Ishikawa (cell line): ENCODE measurements at regions not wholly inside any gene's neighbourhood (a gene's known extent, or its start where the extent isn't known, plus 50 kb on each side); places are given as distances from the start of the nearest gene placed in this dataset.

Source experiments
- CEBPB ChIP-seq: IDR thresholded peaks from 2 replicates; pipeline ENCODE4 v1.6.1; 2012
- CREB1 ChIP-seq: IDR thresholded peaks from 2 replicates; pipeline ENCODE4 v1.6.1; 2012; ENCODE audit warnings: low read depth
- EGR1 ChIP-seq: IDR thresholded peaks from 2 replicates; pipeline ENCODE4 v1.6.1; 2012
- EP300 ChIP-seq: IDR thresholded peaks from 2 replicates; pipeline ENCODE4 v1.6.1; 2012; ENCODE audit warnings: borderline replicate concordance
- FOXM1 ChIP-seq: IDR thresholded peaks from 2 replicates; pipeline ENCODE4 v1.6.1; 2012; ENCODE audit warnings: low read depth, borderline replicate concordance
- MAX ChIP-seq: IDR thresholded peaks from 2 replicates; pipeline ENCODE4 v1.6.1; 2012
- NFIC ChIP-seq: IDR thresholded peaks from 2 replicates; pipeline ENCODE4 v1.6.1; 2012
- RAD21 ChIP-seq: IDR thresholded peaks from 2 replicates; pipeline ENCODE4 v1.6.1; 2012; ENCODE audit warnings: low read depth
- REST ChIP-seq: IDR thresholded peaks from 2 replicates; pipeline ENCODE4 v1.6.1; 2012; ENCODE audit warnings: low read depth, mild to moderate bottlenecking
- TAF1 ChIP-seq: IDR thresholded peaks from 2 replicates; pipeline ENCODE4 v1.6.1; 2012; ENCODE audit warnings: low read depth, mild to moderate bottlenecking
- TCF12 ChIP-seq: IDR thresholded peaks from 2 replicates; pipeline ENCODE4 v1.6.1; 2012; ENCODE audit warnings: low read depth
- TEAD4 ChIP-seq: IDR thresholded peaks from 2 replicates; pipeline ENCODE4 v1.6.1; 2012
- YY1 ChIP-seq: IDR thresholded peaks from 2 replicates; pipeline ENCODE4 v1.6.1; 2012; ENCODE audit warnings: low read depth
- ZBTB7A ChIP-seq: IDR thresholded peaks from 2 replicates; pipeline ENCODE4 v1.6.1; 2012; ENCODE audit warnings: low read depth
- TF ChIP-seq, protein P1 (sequence below): IDR thresholded peaks from 2 replicates; pipeline ENCODE4 v1.6.1; 2012

DNA sequence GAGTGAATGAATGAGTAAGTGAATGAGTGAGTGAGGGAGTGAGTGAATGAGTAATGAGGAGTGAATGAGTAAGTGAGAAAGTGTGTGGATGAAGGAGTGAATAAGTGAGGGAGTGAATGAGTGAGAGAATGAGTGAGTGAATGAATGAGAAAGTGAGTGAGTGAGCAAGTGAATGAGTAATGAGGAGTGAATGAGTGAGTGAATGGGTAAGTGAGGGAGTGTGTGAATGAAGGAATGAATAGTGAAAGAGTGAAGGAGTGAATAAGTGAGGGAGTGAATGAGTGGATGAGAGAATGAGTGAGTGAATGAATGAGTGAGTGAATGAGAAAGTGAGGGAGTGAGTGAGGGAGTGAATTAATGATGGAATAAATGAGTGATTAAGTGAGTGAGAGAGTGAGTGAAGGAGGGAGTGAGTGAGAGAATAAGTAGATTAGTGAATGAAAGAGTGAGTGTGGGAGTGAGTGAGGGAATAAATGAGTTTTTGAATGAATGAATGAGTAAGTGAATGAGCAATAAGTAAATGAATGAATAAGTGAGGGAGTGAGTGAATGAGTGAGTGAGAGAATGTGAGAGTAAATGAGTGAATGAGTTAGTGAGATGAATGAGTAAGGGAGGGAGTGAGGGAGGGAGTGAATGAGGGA, 364.5 kb downstream of the ADGRD1 start:
- no peak for TF ChIP-seq CREB1
- no peak for TF ChIP-seq FOXM1
- TF ChIP-seq TCF12: no peak
- no peak for TF ChIP-seq CEBPB
- TF ChIP-seq, protein P1, sequence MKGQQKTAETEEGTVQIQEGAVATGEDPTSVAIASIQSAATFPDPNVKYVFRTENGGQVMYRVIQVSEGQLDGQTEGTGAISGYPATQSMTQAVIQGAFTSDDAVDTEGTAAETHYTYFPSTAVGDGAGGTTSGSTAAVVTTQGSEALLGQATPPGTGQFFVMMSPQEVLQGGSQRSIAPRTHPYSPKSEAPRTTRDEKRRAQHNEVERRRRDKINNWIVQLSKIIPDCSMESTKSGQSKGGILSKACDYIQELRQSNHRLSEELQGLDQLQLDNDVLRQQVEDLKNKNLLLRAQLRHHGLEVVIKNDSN: no peak
- TF ChIP-seq ZBTB7A: no peak
- TF ChIP-seq NFIC: no peak
- TF ChIP-seq MAX: no peak
- no peak for TF ChIP-seq RAD21
- TF ChIP-seq EGR1: no peak
- no peak for TF ChIP-seq YY1
- no peak for TF ChIP-seq TAF1
- no peak for TF ChIP-seq REST

GRCh38 chr12:131321988-131322387, 368.3 kb downstream of the ADGRD1 start:
- TF ChIP-seq ZBTB7A (no peak), RAD21 (no peak), REST (no peak), TEAD4 (no peak), CEBPB (no peak), YY1 (no peak), TCF12 (no peak), MAX (no peak), TAF1 (no peak), EP300 (no peak), EGR1 (no peak), NFIC (no peak), FOXM1 (no peak), CREB1 (no peak)
- TF ChIP-seq, protein P1: no peak

DNA sequence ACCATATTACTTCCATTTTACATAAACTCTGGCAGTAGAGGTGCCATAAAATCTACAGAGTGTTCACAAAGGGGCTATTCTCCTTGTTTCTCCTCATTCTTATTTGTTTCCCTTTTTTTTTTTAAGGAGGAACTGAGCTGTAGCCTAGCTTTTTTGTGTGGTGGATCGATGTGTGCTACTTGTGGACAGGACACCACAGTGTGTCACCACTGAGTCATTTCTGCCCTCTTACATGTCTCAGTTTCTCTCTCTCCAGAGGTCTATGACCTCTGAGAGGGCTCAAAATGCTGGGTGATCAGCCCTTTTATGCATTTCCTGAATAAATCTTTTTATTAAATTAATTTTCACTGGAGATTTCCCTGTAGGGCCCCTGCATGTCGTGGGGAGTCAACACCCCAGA, 370.2 kb downstream of the ADGRD1 start:
- TF ChIP-seq TCF12 (no peak), TAF1 (no peak), FOXM1 (no peak), YY1 (no peak), REST (no peak), MAX (no peak), CREB1 (no peak), EGR1 (no peak), NFIC (no peak), EP300 (no peak), CEBPB (no peak)
- TF ChIP-seq, protein P1: no peak
